NCI-H146 (cell line): ENCODE measurements at regions not wholly inside any gene's neighbourhood (a gene's known extent, or its start where the extent isn't known, plus 50 kb on each side); places are given as distances from the start of the nearest gene placed in this dataset.

Source experiments
- DNase-seq: peaks from one replicate; lab custom pipeline; 2025; lab: John Stamatoyannopoulos, UW

GRCh38 chr9:80222466-80223169 is 650.9 kb downstream of the TLE4 start:
- no peak for DNase-seq

DNA sequence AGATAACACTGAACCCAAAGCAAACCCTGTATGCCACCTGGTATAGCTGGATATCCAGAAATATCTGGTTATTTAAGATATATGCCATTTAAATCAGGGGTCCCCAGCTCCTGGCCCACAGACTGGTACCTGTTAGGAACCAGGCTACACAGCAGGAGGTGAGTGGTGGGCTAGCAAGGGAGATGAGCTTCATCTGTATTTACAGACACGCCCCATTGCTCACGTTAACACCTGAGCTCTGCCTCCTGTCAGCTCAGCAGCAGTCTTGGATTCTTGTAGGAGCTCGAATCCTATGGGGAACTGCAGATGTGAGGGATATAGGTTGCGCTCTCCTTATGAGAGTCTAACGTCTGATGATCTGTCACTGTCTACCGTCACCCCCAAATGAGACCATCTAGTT is 646.6 kb downstream of the TLE4 start:
- no peak for DNase-seq

- no peak for DNase-seq
These were observed 641.8 kb downstream of the TLE4 start for GRCh38 chr9:80213613-80214012.

GRCh38 chr9:80208696-80209095 is 636.9 kb downstream of the TLE4 start:
- DNase-seq, result no peak

GRCh38 chr9:80204054-80204453 is 632.3 kb downstream of the TLE4 start:
- DNase-seq, result no peak

- no peak for DNase-seq
These were observed 625.9 kb downstream of the TLE4 start for GRCh38 chr9:80197661-80198060.

GRCh38 chr9:80191108-80191507 is 619.3 kb downstream of the TLE4 start:
- DNase-seq, result no peak

DNA sequence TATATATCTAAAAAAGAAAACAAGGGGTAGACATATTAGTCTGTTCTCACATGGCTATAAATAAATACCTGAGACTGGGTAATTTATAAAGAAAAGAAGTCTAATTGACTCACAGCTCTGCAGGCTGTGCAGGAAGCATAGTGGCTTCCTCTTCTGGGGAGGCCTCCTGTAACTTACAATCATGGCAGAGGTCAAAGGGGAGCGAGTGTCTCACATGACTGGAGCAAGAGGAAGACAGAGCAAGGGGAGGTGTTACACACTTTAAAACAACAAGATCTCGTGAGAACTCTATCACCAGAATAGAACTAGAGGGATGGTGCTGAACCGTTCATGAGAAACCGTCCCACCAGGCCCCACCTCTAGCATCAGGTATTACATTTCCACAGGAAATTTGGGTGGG is 616.8 kb downstream of the TLE4 start:
- no peak for DNase-seq

DNA sequence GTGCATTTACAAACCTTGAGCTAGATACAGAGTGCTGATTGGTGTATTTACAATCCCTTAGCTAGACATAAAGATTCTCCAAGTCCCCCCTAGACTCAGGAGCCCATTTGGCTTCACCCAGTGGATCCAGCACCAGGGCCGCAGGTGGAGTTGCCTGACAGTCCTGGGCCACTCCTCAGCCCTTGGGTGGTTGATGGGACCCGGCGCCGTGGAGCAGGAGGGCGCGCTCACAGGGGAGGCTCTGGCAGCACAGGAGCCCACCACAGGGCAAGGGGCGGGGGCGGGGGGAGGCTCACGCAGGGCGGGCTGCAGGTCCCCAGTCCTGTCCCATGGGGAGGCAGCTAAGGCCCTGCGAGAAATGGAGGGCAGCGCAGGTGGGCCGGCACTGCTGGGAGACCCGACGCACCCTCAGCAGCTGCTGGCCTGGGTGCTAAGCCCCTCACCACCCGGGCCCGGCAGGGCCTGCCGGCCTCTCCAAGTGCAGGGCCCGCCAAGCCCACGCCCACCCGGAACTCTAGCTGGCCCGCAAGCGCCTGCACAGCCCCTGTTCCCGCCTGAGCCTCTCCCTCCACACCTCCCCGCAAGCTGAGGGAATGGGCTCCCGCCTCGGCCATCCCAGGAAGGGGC is 613.5 kb downstream of the TLE4 start:
- DNase-seq, result no peak

DNA sequence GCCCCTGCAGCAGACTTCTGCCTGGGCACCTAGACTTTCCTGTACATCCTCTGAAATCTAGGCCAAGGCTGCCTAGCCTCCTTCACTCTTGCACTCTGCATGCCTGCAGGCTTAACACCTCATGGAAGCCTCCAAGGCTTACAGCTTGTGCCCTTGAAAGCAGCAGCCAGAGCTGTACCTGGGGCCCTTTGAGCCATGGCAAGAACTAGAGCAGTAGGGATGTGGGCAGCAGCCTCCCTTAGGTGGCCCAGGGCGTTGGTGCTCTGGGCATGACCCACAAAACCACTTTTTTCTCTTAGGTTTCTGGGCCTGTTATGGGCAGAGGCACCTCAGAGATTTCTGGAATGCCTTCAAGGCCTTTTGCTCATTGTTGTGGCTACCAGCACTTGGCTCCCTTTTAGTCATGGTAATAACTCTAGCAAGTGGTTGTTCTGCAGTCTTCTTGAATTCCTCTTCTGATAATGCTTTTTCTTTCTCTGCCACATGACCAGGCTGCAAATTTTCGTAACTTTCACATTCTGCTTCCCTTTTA is 606.2 kb downstream of the TLE4 start:
- DNase-seq, result no peak

DNA sequence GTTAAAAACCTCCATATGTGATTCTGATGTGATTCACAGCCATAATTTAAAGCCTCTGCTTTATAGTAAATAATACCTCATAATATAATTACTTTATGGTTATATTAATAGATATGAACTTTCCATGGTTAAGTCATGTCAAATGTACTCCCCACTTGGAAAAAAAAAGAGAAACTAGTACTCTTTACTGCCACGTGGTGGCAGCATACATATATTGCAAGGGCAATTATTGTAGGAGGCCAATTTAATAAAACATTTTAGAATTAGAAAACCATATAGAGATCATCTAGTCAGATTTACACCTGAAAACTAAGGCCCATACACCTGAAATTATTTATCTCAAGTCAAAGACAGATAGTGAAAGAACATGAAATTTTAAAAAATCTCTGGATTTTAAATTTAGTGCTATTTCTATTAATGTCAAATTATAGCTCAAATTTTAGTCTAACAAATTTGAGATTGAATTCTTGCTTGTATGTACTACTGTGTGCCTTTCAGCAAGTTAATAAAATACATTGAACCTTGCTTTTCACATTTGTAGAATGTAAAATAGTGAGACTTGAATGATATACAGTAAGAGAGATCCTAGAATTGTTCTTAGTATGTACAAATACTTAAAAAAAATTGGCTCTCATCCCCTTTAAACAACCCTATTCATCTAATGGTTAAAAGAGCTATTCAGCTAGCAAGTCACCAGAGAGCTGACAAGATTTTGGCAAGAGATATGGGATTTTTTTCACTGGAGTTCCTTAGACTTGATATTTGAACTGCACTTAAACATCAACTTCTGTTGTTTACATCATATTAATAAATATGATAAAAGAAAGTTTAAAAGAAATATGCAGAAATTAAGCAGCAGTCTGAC is 603.8 kb downstream of the TLE4 start:
- DNase-seq, result peak; percentile 0

- no peak for DNase-seq
These were observed 592.1 kb downstream of the TLE4 start for GRCh38 chr9:80163889-80164288.

DNA sequence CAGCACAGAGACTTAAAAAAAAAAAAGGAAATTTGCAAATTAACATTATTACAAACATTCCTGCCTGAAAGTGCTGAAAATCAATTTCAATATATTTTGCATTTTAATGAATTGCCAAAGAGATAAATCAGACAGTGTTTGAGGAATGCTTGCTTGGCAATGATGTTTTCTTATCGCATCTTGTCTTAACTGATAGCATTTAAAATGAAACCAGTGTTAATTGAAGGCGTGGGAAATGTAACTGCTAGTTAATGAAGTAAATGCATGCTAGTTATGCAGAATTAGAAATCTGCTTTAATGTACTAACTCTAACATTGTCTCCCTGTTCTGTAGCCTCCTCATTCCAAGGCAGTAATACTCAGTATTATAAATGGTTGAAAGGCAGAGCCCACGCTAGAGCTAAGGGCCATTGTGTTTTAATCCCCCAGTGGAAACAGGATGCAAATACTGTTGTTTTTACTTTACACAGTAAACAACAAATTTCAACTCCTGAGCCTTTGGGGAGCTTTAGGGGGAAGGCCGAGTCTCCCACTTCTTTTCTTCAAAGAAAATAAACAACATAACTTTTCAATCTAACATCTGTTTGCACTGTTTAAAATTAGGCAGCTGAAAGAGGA is 586.9 kb downstream of the TLE4 start:
- DNase-seq, result no peak

DNA sequence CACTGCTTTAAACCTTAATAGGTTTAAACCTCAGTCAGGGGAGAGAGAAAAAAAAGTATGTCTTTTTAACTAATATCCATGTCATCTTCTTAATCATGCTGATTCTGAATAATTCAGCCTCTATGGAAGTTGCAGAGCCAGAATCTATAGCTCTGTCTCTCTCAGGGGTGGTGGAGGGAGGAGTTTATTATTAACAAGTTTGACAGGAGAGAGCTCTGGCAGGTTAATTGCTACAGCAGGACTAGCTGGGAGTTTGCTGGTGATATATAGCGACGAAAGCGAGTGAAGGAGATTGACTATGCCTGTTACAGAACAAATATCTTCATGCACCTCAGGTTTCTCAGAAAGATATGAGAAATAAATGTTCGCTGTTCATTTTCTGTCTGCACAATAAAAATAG is 586.4 kb downstream of the TLE4 start:
- DNase-seq, result no peak

- no peak for DNase-seq
These were observed 585.8 kb downstream of the TLE4 start for GRCh38 chr9:80157561-80157983.

DNA sequence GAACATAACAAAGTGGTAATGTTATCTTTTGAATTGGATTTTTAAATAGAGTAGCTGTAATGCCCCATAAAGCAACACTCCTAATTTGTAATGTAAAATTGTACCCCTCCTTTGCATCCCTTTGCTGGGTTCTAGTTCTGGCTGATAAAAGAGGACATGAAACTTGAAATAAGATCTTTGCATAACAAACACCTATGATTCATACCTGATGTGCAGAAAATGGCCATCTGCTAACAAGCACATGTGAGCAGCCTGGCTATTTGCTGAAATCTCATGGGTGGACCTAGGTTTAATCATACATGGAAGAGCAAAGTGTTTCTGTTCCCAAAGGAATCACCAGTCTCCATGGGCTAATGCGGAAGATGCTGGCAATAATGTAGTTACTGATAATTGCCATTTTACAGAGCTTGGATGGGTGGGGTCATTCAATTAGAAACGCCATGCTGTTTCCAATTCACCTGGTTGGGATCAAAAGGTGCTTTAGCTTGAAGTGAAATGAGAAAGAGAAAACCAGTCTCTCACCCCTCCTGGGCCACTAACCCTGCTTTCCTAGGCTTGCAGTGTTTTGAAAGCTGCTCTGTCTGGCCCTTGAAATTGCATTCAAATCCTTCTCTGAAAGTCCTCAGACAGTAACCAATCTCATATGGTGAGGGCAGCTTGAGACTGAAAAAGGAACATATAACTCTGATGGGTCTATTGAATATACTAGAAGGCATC is 585.1 kb downstream of the TLE4 start:
- no peak for DNase-seq

GRCh38 chr9:80156262-80156661 is 584.5 kb downstream of the TLE4 start:
- DNase-seq, result no peak

- DNase-seq, result no peak
These were observed 576.1 kb downstream of the TLE4 start for GRCh38 chr9:80147866-80148265.

DNA sequence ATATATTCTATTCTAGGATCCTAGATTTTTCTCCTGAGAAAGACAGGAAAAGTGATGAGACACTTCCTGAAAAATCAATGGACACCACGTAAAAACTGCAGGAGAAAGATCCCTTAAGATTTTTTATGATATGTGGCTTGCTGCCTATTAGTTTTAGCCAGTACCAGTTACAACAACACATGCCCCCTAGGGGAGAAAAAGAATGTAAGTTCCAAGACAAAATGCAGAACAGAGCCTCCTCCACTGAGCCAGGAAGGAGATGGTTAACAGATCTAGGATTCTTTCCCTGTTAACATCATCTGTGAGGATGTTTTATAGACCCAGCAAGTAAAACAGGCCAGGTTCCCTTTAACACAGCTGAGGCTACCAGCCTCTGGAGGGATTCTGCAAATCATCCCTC is 574.7 kb downstream of the TLE4 start:
- DNase-seq, result no peak

- no peak for DNase-seq
These were observed 573.1 kb downstream of the TLE4 start for GRCh38 chr9:80144856-80145255.

DNA sequence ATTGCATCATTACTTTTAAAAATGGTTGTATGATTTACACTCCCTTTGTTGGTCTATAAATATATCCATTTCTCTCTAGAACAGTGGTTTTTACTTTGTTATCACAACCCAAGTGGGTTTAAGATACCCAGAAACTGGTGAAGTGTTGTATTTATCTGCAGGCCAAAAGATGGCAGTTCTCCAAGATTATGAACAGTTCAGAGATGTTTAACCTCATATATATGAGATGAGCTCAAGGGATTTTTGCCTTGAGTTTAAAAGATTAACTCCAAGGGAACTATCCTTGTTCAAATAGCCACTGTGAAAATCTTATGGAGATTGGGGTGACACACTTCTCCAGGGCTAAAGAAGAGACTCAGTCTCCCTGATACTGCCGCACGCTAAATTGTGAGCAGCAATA is 572.6 kb downstream of the TLE4 start:
- DNase-seq, result no peak

GRCh38 chr9:80143899-80144298 is 572.1 kb downstream of the TLE4 start:
- no peak for DNase-seq
